GM23248 (cell line): ENCODE measurements at regions not wholly inside any gene's neighbourhood (a gene's known extent, or its start where the extent isn't known, plus 50 kb on each side); places are given as distances from the start of the nearest gene placed in this dataset.

Experiments used
- EZH2 ChIP-seq: fragments of 200-600 bp; sonication (generic); IDR thresholded peaks from 2 replicates; pipeline ENCODE4 v1.6.1; 2018; ENCODE audit warnings: antibody characterized with exemption, mild to moderate bottlenecking; ENCODE audit not compliant: insufficient read depth, poor library complexity, severe bottlenecking
- EZH2phosphoT487 ChIP-seq: fragments of 200-600 bp; sonication (generic); IDR thresholded peaks from 2 replicates; pipeline ENCODE4 v1.6.1; 2018; ENCODE audit warnings: antibody characterized with exemption, moderate library complexity, mild to moderate bottlenecking, low read depth; ENCODE audit not compliant: insufficient read depth

- TF ChIP-seq EZH2phosphoT487 (no peak), EZH2 (no peak)
Observed at GRCh38 chr1:60960891-60961461, 121.4 kb upstream of the NFIA start.
